Muscle of back (tissue), 3 donors: ENCODE measurements at regions not wholly inside any gene's neighbourhood (a gene's known extent, or its start where the extent isn't known, plus 50 kb on each side); places are given as distances from the start of the nearest gene placed in this dataset.

Experiments
- DNase-seq, 3 donors: peaks; one replicate each; pipeline versions ENCODE4 v3.0.0 to v3.0.0-alpha.2; 2013

DNA sequence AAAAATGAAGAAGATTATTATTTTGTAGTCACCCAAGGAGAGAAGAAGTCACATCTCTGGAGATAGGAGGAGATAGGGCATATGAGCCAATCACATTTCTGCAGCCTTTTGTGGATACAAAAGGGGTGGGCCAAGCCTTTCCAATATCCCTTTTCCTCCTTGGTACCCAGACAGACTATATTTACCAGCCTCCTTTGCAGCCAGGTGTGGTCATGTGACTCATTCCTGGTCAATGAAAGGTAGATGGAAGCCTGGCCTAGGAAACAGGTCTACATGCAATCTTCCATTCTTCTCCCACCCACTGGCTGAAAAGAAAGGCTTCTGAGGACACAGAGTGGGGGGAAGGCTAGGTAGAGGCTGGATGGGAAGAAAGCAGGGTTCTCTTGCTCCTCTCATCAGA lies 58.1 kb upstream of the ERG start:
- DNase-seq = no peak

DNA sequence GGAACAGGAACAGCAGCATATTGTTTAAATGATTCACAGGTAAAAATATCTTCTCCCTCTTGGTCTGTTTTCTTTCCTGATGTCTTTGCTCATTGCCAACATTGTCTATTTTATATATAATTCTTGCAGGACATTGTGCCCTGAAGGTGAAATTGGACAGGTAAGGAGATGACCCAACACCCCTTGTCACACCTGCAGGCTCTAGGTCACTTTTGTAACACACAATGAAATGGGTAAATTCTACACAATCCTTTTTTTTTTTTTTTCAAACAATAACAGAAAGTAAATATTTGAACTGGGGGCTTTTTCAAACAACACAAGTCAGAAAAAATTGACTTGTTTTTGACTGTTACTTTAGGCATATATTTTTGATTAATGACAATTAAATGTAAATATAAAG lies 62.9 kb upstream of the ERG start:
- no peak for DNase-seq

DNA sequence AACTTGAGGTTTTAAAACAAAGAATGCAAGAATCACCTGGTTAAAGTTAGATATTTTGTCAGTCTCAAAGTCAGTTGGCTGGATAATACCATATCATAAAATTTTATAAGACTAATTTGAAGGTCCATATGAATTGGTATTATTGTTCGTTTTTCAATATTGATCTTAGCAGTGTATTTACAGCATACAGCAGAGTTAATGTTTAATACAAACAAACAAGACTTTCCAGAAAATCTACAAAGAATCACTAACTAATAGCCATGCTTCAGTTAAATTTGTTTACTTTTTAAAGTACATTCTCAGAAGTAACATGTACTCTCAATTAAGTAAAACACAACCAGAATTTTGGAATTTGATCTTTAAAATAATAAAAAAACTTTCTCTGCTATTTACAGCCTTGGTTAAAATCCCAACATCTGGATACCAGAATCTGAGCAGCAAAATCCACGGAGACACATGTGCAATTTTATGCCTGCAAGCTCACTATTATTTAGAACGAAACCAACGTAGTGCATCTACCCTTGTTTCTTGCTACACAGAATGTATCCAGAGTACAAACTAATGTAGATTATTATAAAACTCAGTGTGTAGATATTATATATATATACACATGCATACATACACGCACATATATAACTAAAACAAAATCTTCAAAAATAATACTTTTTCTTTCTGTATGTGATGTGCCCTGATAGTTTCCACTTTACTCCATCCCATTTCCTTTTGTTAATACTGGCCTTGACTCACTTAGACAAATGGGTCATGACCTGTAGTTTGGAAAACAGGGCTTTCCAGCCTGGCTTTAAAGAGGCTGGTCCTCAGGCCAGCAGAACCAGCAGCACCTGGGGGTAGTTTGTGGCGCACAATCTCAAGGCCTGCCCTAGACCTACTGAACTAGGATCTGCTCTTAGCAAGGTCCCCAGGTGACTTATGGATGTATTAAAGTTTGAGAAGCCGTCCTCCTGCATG lies 63.6 kb upstream of the ERG start:
- peak; percentile 22 to 67 (median 35) for DNase-seq

DNA sequence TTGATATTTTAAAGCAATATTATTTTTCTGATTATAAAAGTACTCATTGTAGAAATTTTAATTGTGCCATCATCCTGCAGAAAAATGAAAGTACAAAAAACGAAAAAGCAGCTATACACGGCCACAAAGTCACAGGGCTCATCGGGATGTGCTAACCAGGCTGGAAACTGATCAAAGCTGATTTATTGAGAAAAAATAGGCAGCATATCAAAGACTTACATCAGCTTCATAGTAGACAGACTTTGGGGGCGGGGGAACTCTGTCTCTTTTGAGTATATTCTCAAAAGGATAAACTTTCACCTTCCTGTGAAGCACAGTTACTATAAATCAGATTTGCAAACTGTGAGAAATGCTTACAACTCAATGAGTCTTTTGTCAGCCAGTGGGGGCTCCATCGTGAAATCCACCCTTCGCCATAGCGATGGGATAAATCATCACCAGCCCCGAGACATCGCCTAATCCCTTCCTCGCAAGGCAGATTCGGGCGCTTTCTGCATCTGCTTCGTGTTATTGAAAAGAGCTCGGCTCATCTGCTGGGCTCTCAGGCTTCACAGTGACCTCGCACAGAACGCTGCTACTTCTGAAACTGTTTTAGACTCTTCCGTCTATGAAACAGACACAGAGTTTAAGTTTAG lies 69.2 kb upstream of the ERG start:
- DNase-seq = peak; percentile 45 to 84 (median 77)

DNA sequence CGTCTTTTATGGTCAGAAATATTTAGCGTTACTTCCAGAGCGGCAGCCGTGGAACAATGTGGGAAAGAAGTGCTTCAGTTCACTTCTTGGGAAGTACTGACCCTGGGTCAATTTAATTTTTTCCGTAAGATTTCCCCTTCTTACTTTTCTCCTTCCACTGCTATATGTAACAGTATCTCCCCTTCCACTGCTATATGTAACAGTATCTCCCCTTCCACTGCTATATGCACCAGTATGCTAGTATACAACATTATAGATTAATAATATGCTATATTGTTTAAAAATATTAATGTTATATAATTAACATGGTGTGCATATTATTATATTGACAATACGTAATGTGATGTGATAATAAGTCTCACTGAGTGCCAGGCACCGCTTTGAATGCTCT lies 69.7 kb upstream of the ERG start:
- no peak for DNase-seq

DNA sequence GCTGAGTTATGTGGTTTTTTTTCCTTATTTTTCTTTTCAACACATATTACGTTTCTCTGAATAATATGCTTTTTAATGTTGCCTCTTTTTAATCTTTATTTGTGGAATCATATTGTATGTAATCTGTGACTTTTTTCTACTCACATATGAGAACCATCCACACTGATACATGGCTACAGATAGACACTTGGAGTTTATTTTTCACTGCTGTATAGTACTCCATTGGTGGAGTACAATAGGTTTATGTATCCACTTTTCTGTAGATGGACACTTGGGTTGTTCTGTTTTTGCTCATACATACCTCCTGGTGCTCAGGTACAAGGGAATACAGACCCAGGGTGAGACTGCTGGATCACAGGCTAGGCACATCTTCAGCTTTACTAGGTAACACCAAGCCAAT lies 71.5 kb upstream of the ERG start:
- DNase-seq = no peak

DNA sequence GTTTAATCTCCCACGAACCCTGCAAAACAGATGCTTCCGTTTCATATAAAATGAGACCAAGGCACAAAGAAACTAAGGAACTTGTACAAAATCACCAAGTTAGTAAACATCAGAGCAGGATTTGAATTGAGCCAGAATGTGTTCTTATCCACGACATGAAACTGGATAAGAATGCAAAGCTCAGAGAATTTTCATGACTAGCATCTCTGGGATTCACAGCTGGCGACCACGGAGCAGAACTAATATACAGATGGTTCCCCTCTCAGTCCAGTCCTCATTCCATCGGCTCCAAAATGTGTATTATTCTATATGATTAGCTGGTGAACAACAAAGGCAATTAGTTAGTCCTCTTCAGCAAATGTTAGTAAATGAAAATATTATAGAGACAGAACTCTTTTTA lies 72.3 kb upstream of the ERG start:
- DNase-seq = peak in 1 of 3 donors; percentile 32

DNA sequence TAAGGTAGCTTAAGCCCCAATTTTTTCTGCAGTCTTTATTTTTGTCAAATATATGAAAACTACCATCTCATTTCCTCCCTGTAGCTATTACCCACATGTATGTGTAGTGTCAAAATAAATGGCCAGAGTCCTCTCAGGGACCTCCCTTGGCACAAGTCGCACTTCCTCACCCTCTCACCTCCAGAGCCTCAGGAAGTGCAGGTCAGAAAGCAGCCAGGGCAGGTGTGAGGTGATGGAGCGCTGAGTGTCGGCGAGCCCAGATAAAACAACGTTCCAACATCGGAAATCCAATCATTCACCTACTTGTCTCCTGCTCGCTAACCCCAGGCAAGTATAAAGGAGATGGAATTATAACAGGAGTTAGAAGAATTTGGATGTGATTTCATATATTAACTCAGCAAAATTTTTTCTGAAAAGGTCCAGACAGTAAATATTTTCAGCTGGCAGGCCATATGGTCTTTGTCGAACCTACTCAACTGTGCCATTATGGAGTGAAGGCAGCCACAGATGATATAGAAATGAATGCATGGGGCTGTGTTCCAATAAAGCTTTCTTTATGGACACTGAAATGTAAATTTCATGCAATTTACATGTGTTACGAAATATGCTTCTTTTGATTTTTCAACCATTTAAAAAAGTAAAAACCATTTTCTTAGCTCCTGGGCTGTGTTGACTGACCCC lies 76.8 kb upstream of the ERG start:
- DNase-seq = no peak

DNA sequence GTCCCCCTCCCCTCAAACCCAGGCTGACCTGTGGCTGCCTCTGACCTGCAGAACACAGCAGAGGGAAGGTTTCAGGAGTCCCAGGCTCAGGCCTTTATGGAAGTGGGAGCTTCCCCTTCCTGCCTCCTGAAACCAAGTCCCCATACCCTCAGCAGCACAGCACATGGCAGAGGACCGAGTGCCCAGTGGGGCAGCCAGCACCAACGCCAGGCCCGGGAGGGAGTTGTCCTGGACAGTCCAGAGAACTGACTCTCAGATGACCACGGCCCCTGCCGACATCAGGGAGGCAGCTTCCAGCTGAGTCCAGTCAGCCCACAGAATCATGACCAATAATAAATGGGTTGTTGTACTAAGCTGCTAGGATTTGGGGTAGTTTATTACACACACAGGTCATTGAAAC lies 79.6 kb upstream of the ERG start:
- no peak for DNase-seq

DNA sequence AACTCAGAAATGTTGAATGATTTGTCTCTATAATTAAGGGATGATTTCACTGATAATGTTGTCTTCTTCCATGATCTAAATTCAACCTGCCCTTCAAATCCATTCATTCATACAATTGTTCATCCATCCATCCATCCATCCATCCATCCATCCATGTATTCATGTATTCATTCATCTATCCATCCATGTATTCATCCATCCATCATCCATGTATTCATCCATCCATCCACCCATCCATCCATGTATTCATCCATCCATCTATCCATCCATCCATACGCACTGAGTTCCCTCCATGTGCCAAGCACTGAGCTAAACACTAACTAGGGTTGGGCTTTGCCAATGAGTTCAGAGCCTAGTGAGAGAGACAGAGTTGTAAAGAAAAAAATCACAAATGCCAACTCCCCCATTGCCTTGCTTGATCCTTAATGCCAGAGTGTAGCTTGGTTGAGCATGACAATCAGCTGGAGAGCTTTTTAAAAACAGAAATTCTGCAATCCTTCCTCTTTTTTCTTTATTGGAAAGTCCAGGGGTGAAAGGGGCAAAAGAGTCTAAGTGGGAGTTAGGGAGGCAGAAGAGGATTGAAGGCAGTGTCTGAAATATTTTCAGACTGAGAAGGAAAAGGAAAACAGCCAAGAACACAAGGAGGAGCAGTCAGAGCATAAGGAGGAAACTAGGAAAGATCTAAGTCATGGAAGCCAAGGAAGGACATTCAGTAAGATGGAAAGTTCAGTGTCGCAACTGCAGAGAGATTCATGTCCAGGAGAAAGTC lies 92.4 kb upstream of the ERG start:
- DNase-seq = no peak

DNA sequence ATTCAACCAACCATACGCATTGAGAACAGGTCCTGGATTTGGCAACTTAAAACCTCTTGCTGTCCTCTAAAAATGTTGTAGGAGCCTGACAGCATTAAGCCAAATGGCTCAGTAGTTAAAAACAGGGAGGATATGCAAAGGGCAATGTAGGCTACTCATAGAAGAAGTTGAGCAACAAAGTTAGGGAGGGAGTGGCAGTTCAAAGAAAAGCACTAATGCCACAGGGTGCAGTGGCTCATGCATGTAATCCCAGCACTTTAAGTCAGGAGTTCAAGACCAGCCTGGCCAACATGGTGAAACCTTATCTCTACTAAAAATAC lies 92.9 kb upstream of the ERG start:
- DNase-seq = no peak

DNA sequence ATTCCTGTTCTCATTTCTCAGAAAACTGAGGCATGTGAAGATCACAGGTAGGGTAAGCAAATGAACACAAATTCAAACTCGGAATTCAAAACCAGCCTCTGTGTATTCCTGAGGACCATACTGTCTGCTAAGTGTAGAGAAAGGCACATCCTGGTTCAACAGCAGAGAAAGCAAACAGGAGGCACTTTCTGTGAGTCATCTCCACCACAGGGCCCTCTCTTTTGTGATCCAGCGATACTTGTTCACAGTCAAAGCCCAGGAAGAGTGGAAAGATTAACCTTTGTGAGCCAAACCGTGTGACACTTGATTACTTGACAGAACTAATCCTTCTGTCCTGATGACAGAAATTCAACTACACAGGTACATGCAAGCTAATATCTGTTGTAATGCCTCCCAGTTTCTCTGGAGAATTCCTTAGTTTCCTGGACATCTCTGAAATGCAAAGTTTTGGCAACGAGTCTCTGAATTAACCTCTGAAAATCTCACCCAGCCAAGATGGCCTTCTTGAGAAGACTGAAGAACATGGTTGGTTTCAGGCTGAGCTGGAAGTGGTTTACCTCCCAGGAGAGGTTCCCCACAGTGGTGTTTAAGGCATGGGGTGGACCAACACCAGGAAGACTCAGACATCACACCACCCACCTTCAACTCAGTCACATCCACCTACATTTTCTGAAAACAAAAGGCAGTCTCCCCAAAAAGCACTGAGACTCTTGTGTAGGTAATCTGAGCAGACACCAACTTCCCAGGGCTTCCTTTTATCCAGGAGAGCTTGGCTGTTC lies 98.2 kb upstream of the ERG start:
- no peak for DNase-seq

DNA sequence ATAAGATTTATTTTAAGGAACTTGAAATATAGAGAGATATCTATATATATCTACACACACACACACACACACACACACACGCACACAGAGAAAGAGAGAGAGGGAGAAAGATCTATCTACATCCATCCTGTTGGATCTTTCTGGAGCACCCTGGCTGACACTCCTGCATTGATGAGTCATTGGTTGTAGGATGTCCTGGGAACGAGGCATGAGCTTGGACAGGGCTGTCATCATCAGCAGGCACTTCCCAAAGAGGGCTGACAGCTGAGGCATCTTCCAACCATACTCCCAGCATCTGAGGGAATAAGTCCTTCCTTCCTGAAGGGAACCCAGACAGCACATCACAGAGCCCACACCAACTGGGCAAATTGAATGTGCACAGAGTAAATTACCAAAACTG lies 99.1 kb upstream of the ERG start:
- DNase-seq = no peak

DNA sequence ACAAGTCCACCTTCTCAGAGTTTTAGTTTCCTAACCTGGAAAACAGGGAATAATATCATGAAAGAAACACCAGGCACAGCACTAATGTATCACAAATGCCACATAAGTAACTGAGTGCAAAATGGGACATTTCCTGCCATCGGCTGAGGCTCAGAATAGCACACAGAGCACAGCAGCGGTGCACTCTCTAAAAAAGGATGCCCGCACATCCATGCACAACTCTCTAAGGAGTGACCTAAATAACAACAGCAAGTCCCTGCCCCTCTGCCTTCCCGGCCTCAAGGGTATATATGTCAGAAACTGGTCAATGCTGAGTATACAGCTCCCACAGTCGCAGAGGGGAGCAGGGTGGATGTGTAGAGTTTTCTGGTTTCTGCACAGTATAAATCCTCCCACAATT lies 100.1 kb upstream of the ERG start:
- no peak for DNase-seq

DNA sequence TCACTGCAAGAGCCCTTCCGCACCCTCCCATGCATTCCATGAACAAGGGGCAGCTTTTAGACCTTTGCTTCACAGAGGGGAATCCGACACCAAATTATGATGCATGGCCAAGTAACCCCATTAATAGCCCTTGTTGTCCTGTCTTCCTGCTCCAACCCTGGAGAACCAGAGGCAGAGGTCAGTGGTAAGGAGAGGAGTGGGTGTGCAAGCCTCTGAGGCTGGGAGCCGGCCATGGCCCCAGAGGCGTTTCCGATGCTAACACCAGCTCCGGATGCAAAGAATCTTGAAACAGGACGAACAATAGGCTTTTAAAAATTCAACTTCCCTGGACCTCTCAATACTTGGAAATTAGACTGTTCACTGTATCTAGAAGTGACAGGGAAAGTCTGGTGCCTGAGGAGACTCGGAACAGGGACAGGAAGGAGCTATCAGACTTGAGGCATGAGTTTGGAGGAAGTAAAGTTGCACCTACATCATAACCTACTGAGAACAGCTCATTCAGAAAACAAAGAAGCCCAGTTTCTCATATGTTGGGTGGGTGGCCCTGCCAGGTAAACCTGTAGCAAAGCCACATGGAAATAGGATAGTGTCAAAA lies 101.2 kb upstream of the ERG start:
- DNase-seq = no peak

DNA sequence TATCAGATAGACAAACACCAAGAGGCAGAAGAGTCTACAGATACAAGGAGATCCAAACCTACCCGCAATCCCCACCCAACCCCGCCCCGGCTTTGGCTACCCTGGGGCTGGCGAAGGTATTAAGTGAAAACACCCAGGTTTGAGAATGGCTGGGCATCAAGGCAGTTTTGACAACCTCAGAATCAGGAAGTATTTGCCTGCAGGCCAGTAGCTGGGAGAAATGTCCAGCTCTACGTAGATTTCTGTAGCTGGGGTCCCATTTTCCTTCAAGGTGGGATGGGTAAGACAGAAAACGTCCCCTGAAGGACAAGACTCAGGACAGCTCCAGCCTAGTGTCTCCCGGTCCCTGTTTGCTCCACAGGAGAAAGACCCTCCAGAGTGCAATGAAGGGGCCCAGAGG lies 101.8 kb upstream of the ERG start:
- DNase-seq = no peak

DNA sequence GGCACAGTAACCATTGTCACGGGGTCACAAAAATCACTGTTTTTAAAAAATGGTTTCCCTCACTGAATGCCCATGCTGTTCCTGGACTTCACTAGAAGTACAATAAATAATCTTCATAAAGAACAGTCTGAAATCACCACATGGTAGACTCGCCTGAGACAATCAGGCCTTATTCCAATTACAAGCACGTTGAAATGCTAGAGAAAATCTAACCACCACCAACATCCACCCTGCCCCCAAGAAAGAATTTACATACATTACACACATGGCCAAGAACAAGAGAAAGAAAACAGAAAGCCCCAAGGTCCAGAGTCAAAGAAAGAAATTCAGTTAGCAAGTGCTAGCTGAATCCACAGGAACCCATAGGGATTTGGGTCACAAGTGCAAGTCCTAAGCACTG lies 107.0 kb upstream of the ERG start:
- DNase-seq = no peak

DNA sequence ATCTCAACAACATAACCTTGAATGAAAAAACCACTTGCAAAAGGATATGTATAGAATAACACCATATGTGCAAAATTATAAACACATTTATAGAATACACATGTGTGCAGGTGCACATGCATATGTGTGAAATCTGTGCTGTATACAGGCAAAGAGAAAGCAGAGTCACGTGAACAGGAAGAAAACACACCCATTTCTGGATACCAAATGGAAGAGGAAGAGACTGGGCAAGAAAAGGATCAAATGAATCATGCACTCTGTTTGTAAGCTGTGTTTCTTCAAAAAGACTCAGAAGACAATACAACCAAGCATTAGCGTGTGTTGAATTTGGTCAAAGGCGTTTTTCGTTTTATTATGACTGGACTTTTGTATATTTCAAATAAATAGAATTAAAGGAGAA lies 111.3 kb upstream of the ERG start:
- DNase-seq = no peak

DNA sequence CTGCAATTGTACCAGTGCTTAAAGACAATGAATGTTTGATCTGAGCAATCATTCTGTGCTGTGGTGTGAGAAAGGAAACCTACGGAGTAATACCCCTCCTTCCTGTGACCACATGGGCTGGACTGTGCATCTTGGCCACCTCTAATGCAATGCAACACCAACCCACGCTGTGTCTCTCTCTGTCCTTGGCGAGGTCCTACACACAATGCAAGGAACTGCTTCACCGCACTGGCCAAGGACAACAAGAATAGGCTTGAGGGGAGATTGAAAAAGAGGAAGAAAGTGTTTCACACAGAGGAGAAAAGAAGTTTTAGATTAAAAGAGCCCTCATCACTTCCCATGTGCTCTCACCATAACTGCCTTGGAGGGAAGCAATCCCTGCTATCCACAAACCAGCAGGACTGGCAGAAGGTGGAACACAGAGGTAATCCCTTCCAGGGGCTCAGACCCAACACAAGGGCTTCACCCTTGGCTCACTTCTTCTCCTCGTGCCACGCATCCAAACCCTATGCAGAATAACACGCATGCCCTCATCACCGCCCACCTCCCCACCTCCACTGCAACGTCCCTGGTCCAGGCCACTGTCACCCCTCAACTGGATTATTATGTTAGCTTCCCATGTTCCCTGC lies 112.5 kb upstream of the ERG start:
- no peak for DNase-seq

DNA sequence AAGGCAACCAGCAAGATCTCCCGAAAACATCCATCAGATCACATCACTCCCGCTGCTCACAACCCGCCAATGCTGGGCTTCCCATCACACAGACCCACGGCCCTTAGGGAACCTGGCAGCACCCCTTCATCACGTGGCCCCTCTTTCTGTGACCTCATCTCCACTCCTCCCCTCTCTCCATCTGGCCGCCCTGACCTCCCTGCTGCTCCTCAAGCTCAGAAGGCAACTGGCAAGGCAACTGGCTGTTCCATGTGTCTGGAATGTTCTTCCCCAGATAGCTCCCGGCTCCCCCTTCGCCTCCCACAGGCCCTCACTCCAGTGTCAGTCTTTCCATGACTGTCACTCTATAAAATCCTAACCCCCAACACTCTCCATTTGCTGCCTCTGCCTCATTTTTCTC lies 113.0 kb upstream of the ERG start:
- DNase-seq = no peak

DNA sequence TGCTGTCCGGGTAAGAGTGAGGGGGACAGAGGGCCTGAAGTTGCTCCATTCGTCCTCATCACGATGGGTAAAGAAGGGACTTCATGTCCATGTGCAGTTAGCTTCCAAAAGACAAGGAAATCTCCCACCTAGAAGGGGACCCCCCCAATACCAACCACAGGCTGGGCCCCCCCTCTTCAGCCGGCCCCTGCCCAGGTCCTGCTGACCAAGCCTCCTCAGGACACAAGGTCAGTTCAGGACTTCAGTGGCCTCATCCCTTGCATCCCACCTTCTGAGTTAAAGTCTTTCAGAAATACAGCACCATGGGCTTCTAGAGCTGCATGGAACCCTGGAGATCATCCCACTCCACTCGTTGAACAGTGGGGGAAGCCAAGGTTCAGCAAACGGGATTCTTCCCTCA lies 115.4 kb upstream of the ERG start:
- no peak for DNase-seq
